ENCODE measurements at regions not wholly inside any gene's neighbourhood (a gene's known extent, or its start where the extent isn't known, plus 50 kb on each side); places are given as distances from the start of the nearest gene placed in this dataset.

- TF ChIP-seq POLR2A (IDR thresholded peaks at IDR 0.05; ENCODE audit: low read length) (no peak), GATA1 (IDR thresholded peaks at IDR 0.05; ENCODE audit: low read depth, low read length) (no peak)
These were observed 416.8 kb upstream of the SEMA3A start for GRCh38 chr7:84611391-84611790.
